Prostate gland (tissue), 2 donors: ENCODE measurements at regions not wholly inside any gene's neighbourhood (a gene's known extent, or its start where the extent isn't known, plus 50 kb on each side); places are given as distances from the start of the nearest gene placed in this dataset.
"Not testable (repeated sequence)": the region's sequence is repeated elsewhere in the genome, so short reads cannot be mapped to it uniquely, and the experiment has no call there.

Experiments used
- DNase-seq: peaks from one replicate; pipeline ENCODE4 v3.0.0-alpha.2; 2019; ENCODE audit warnings: low spot score
- H3K27ac ChIP-seq, 2 donors: fragments of 200-600 bp; sonication (generic); 2 replicates each; pipeline ENCODE4 v1.5.1; 2017 to 2019
- H3K27me3 ChIP-seq: fragments of 200-600 bp; sonication (generic); replicated peaks from 2 replicates; pipeline ENCODE4 v1.5.1; 2019; ENCODE audit not compliant: insufficient read depth
- H3K36me3 ChIP-seq, 2 donors: fragments of 200-600 bp; sonication (generic); 1 replicate in 1 of 2; 2 replicates in 1 of 2; pipeline versions ENCODE4 v1.5.1 to v1.8.1; 2017 to 2019
- H3K4me1 ChIP-seq: fragments of 200-600 bp; sonication (generic); replicated peaks from 2 replicates; pipeline ENCODE4 v1.5.1; 2019
- H3K4me3 ChIP-seq, 2 donors: fragments of 200-600 bp; sonication (generic); 2 replicates each; pipeline ENCODE4 v1.5.1; 2017 to 2019
- H3K9me3 ChIP-seq: fragments of 200-600 bp; sonication (generic); 2 replicates; pipeline ENCODE4 v1.5.1; 2017
- CTCF ChIP-seq, 4 experiments: fragments of 200-600 bp in 2 of 4; fragments of 450-650 bp in 2 of 4; sonication (generic) in 2 of 4; IDR thresholded peaks; 1 replicate in 3 of 4; 2 replicates in 1 of 4; pipeline ENCODE4 v1.5.1; 2016 to 2019; ENCODE audit warnings: antibody characterized with exemption in 4 of 4, mild to moderate bottlenecking in 2 of 4, moderate library complexity in 2 of 4
- POLR2A ChIP-seq: fragments of 450-650 bp; IDR thresholded peaks from one replicate; pipeline ENCODE4 v1.6.1; 2016; ENCODE audit warnings: antibody characterized with exemption, mild to moderate bottlenecking
- POLR2AphosphoS5 ChIP-seq: sonication (generic); formaldehyde crosslinking; IDR thresholded peaks from one replicate; pipeline ENCODE4 v1.6.1; 2017; ENCODE audit warnings: antibody characterized with exemption
- WGBS: methylation state at CpG from one replicate; pipeline ENCODE4 v1.1.5; 2018; 5-methylcytosine and 5-hydroxymethylcytosine counted together
- intact Hi-C: fragments of 100-400 bp; cut with DNase I; formaldehyde crosslinking; loops from one replicate; pipeline ENCODE4 v1.14.2; 2022

GRCh38 chr12:34305176-34305575 is 282.9 kb downstream of the ALG10 start:
- Histone ChIP-seq H3K27me3 (no peaks in the 10 kb centered on the region), H3K36me3 (no peaks in the 10 kb centered on the region), H3K4me1 (no peaks in the 10 kb centered on the region), H3K9me3 (no peaks in the 10 kb centered on the region), H3K4me3 (no peak overlapping the region), H3K27ac (no peak overlapping the region)
- TF ChIP-seq POLR2A = no peak
- TF ChIP-seq POLR2AphosphoS5 = no peak
- no peak for TF ChIP-seq CTCF (IDR thresholded peaks at IDR 0.05)
- WGBS = 78% methylated on average over 21 of the region's 21 CpGs
- intact Hi-C loops = no loop called here
- DNase-seq = no peak

GRCh38 chr12:34306133-34306830 is 284.0 kb downstream of the ALG10 start:
- no peak overlapping the region for H3K4me3 ChIP-seq
- H3K9me3 ChIP-seq = no peaks in the 10 kb centered on the region
- WGBS = 72% methylated on average over 21 of the region's 21 CpGs
- no peaks in the 10 kb centered on the region for H3K36me3 ChIP-seq
- H3K27me3 ChIP-seq = no peaks in the 10 kb centered on the region
- no peak overlapping the region for H3K27ac ChIP-seq
- intact Hi-C loops = no loop called here
- TF ChIP-seq CTCF (IDR thresholded peaks at IDR 0.05) (no peak), POLR2AphosphoS5 (no peak), POLR2A (no peak)
- DNase-seq = no peak
- H3K4me1 ChIP-seq = no peaks in the 10 kb centered on the region

GRCh38 chr12:34309806-34310804 is 287.8 kb downstream of the ALG10 start:
- intact Hi-C loops, DNase-seq, H3K27me3 ChIP-seq, H3K4me3 ChIP-seq, H3K36me3 ChIP-seq, H3K4me1 ChIP-seq, H3K9me3 ChIP-seq, H3K27ac ChIP-seq: not testable (repeated sequence)
- WGBS = 77% methylated on average over 32 of the region's 32 CpGs

- no peak overlapping the region for H3K27ac ChIP-seq
- no peak overlapping the region for H3K4me3 ChIP-seq
- intact Hi-C loops = no loop called here
- no peaks in the 10 kb centered on the region for H3K4me1 ChIP-seq
- no peaks in the 10 kb centered on the region for H3K9me3 ChIP-seq
- H3K36me3 ChIP-seq = no peaks in the 10 kb centered on the region
- no peaks in the 10 kb centered on the region for H3K27me3 ChIP-seq
- WGBS = 59% methylated on average over 9 of the region's 9 CpGs
- no peak for DNase-seq
- TF ChIP-seq POLR2A (no peak), CTCF (IDR thresholded peaks at IDR 0.05) (no peak), POLR2AphosphoS5 (no peak)
Measured at GRCh38 chr12:34311337-34311736, 289.0 kb downstream of the ALG10 start.

GRCh38 chr12:34327671-34328070 is 305.4 kb downstream of the ALG10 start:
- H3K9me3 ChIP-seq = no peaks in the 10 kb centered on the region
- no peaks in the 10 kb centered on the region for H3K36me3 ChIP-seq
- H3K27me3 ChIP-seq = no peaks in the 10 kb centered on the region
- H3K4me3 ChIP-seq = no peak overlapping the region
- WGBS = 86% methylated on average over 14 of the region's 14 CpGs
- intact Hi-C loops = no loop called here
- no peak for TF ChIP-seq POLR2AphosphoS5
- TF ChIP-seq POLR2A = no peak
- no peak for TF ChIP-seq CTCF (IDR thresholded peaks at IDR 0.05)
- DNase-seq = no peak
- no peaks in the 10 kb centered on the region for H3K4me1 ChIP-seq
- H3K27ac ChIP-seq = no peak overlapping the region
